ENCODE measurements at regions not wholly inside any gene's neighbourhood (a gene's known extent, or its start where the extent isn't known, plus 50 kb on each side); places are given as distances from the start of the nearest gene placed in this dataset.
"Not testable (repeated sequence)": the region's sequence is repeated elsewhere in the genome, so short reads cannot be mapped to it uniquely, and the experiment has no call there.

GRCh38 chr14:19344261-19344660 is 89.9 kb downstream of the POTEG start:
- intact Hi-C loops (cut with DNase I); H3K4me1 ChIP-seq (ENCODE audit: control insufficient read depth in 2 of 3, insufficient read depth in 2 of 3, low read depth in 1 of 3, low read length in 3 of 3); H3K9me3 ChIP-seq (ENCODE audit: control insufficient read depth in 2 of 3, insufficient read depth in 1 of 3, low read length in 3 of 3); FAIRE-seq; H3K27me3 ChIP-seq (ENCODE audit: control insufficient read depth, insufficient read depth, low read length); H3K9ac ChIP-seq (ENCODE audit: low read length in 3 of 3); DNase-seq; H3K36me3 ChIP-seq (ENCODE audit: control insufficient read depth in 2 of 3, insufficient read depth in 3 of 3, low read length in 3 of 3); H3K4me3 ChIP-seq (ENCODE audit: low read length in 3 of 3); H3K27ac ChIP-seq (ENCODE audit: low read depth in 2 of 2, low read length in 2 of 2): not testable (repeated sequence)

DNA sequence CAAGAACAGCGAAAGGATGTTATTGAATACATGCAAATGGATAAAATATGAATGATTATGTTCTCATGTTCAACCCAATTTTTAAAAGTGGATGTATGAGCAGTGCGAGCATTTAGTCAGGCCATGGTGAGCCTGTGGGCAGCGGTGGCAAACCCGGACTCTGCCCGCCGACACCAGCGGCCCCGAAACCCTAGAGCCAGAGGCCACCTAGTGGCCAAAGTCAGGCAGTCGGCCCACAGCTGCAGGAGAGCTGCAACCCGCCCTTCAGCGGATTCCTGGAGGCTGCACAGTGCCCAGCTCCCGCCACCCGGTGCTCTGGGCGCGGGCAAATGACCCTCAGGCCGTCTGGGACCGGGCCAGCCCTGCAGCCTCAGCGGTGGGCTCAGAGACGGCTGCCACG is 89.5 kb downstream of the POTEG start:
- H3K4me1 ChIP-seq (ENCODE audit: control insufficient read depth in 2 of 3, insufficient read depth in 2 of 3, low read depth in 1 of 3, low read length in 3 of 3); DNase-seq; FAIRE-seq; H3K27me3 ChIP-seq (ENCODE audit: control insufficient read depth, insufficient read depth, low read length); H3K9ac ChIP-seq (ENCODE audit: low read length in 3 of 3); H3K27ac ChIP-seq (ENCODE audit: low read depth in 2 of 2, low read length in 2 of 2); H3K36me3 ChIP-seq (ENCODE audit: control insufficient read depth in 2 of 3, insufficient read depth in 3 of 3, low read length in 3 of 3); H3K4me3 ChIP-seq (ENCODE audit: low read length in 3 of 3); intact Hi-C loops (cut with DNase I); H3K9me3 ChIP-seq (ENCODE audit: control insufficient read depth in 2 of 3, insufficient read depth in 1 of 3, low read length in 3 of 3): not testable (repeated sequence)

DNA sequence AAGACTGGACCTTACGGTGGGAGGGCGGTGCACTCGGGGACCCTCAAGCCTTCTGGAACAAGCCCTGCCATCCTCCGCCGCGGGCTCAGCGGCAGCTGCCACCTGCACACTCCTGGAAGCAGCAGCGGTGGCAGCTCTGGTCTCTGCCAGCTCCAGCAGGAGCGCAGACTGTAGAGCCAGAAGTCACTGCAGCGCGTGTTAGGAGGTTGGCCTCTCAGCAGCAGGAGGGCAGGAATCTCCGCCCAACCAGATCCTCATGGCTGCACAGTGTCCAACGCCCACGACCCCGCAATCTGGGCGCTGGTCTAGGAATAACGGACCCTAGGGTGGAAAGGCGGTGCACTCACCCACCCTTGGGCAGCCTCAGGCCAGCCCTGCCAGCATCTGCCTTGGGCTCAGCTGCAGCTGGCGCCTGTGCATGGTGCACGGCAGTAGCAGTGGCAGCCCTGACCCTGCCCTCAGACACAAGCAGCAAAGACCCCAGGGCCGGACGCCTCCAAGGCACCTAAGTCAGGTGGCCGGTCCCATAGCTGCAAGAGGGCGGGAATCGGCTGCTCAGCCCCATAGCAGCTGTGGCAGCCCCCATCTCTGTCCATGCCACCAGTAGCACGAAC is 88.7 kb downstream of the POTEG start:
- FAIRE-seq; H3K27me3 ChIP-seq (ENCODE audit: control insufficient read depth, insufficient read depth, low read length); intact Hi-C loops (cut with DNase I); H3K9me3 ChIP-seq (ENCODE audit: control insufficient read depth in 2 of 3, insufficient read depth in 1 of 3, low read length in 3 of 3); H3K27ac ChIP-seq (ENCODE audit: low read depth in 2 of 2, low read length in 2 of 2); H3K36me3 ChIP-seq (ENCODE audit: control insufficient read depth in 2 of 3, insufficient read depth in 3 of 3, low read length in 3 of 3); H3K4me3 ChIP-seq (ENCODE audit: low read length in 3 of 3); DNase-seq; H3K4me1 ChIP-seq (ENCODE audit: control insufficient read depth in 2 of 3, insufficient read depth in 2 of 3, low read depth in 1 of 3, low read length in 3 of 3); H3K9ac ChIP-seq (ENCODE audit: low read length in 3 of 3): not testable (repeated sequence)

GRCh38 chr14:19346074-19346480 is 88.1 kb downstream of the POTEG start:
- DNase-seq; intact Hi-C loops (cut with DNase I); H3K36me3 ChIP-seq (ENCODE audit: control insufficient read depth in 2 of 3, insufficient read depth in 3 of 3, low read length in 3 of 3); H3K9ac ChIP-seq (ENCODE audit: low read length in 3 of 3); FAIRE-seq; H3K27me3 ChIP-seq (ENCODE audit: control insufficient read depth, insufficient read depth, low read length); H3K27ac ChIP-seq (ENCODE audit: low read depth in 2 of 2, low read length in 2 of 2); H3K4me3 ChIP-seq (ENCODE audit: low read length in 3 of 3); H3K9me3 ChIP-seq (ENCODE audit: control insufficient read depth in 2 of 3, insufficient read depth in 1 of 3, low read length in 3 of 3); H3K4me1 ChIP-seq (ENCODE audit: control insufficient read depth in 2 of 3, insufficient read depth in 2 of 3, low read depth in 1 of 3, low read length in 3 of 3): not testable (repeated sequence)

DNA sequence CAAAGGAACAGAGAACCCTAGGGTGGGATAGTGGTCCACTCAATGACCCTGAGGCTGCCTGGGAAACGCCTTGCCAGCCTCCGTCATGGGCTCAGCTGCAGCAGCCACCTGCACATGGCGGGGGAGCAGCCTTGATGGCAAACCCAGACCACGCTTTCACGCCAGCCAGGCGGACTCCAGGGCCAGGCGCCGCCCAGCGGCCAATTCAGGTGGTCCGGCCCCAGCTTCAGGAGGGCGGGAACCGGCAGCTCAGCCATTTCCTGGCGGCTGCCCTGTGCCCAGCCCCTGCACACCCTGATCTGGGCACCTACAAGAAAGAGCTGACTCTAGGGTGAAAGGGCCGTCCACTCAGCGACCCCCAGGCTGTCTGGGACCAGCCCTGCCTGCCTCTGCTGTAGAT is 87.5 kb downstream of the POTEG start:
- H3K4me3 ChIP-seq (ENCODE audit: low read length in 3 of 3); H3K27me3 ChIP-seq (ENCODE audit: control insufficient read depth, insufficient read depth, low read length); DNase-seq; H3K9ac ChIP-seq (ENCODE audit: low read length in 3 of 3); H3K9me3 ChIP-seq (ENCODE audit: control insufficient read depth in 2 of 3, insufficient read depth in 1 of 3, low read length in 3 of 3); H3K27ac ChIP-seq (ENCODE audit: low read depth in 2 of 2, low read length in 2 of 2); FAIRE-seq; H3K4me1 ChIP-seq (ENCODE audit: control insufficient read depth in 2 of 3, insufficient read depth in 2 of 3, low read depth in 1 of 3, low read length in 3 of 3); intact Hi-C loops (cut with DNase I); H3K36me3 ChIP-seq (ENCODE audit: control insufficient read depth in 2 of 3, insufficient read depth in 3 of 3, low read length in 3 of 3): not testable (repeated sequence)

- H3K4me3 ChIP-seq (ENCODE audit: low read length in 3 of 3); H3K4me1 ChIP-seq (ENCODE audit: control insufficient read depth in 2 of 3, insufficient read depth in 2 of 3, low read depth in 1 of 3, low read length in 3 of 3); H3K36me3 ChIP-seq (ENCODE audit: control insufficient read depth in 2 of 3, insufficient read depth in 3 of 3, low read length in 3 of 3); intact Hi-C loops (cut with DNase I); DNase-seq; H3K27me3 ChIP-seq (ENCODE audit: control insufficient read depth, insufficient read depth, low read length); H3K27ac ChIP-seq (ENCODE audit: low read depth in 2 of 2, low read length in 2 of 2); FAIRE-seq; H3K9ac ChIP-seq (ENCODE audit: low read length in 3 of 3); H3K9me3 ChIP-seq (ENCODE audit: control insufficient read depth in 2 of 3, insufficient read depth in 1 of 3, low read length in 3 of 3): not testable (repeated sequence)
These were observed 87.0 kb downstream of the POTEG start for GRCh38 chr14:19347112-19347511.

Measured in kidney (tissue), 10 donors.